Smooth muscle cell (in vitro differentiated cells): ENCODE measurements at regions not wholly inside any gene's neighbourhood (a gene's known extent, or its start where the extent isn't known, plus 50 kb on each side); places are given as distances from the start of the nearest gene placed in this dataset.

Experiments
- DNase-seq: peaks from one replicate; lab custom pipeline; 2025; ENCODE audit not compliant: unreplicated experiment; lab: John Stamatoyannopoulos, UW
- H2AFZ ChIP-seq: fragments of 200-600 bp; sonication (generic); 2 replicates; pipeline ENCODE4 v1.6.0; 2016; ENCODE audit warnings: antibody characterized with exemption, low read depth, mild to moderate bottlenecking
- H3F3A ChIP-seq: fragments of 200-600 bp; sonication (generic); 2 replicates; pipeline ENCODE4 v1.6.0; 2017; ENCODE audit warnings: antibody characterized with exemption, low read depth
- H3K27ac ChIP-seq: fragments of 200-600 bp; sonication (generic); 2 replicates; pipeline ENCODE4 v1.5.1; 2016; ENCODE audit warnings: low read depth, mild to moderate bottlenecking
- H3K27me3 ChIP-seq: fragments of 200-600 bp; sonication (generic); 2 replicates; pipeline ENCODE4 v1.6.1; 2016; ENCODE audit warnings: low read depth, mild to moderate bottlenecking
- H3K36me3 ChIP-seq: fragments of 200-600 bp; sonication (generic); 2 replicates; pipeline ENCODE4 v1.5.1; 2016; ENCODE audit warnings: low read depth
- H3K4me1 ChIP-seq: fragments of 200-600 bp; sonication (generic); 2 replicates; pipeline ENCODE4 v1.5.1; 2016; ENCODE audit warnings: low read depth
- H3K4me2 ChIP-seq: fragments of 200-600 bp; sonication (generic); 2 replicates; pipeline ENCODE4 v1.6.0; 2016; ENCODE audit warnings: mild to moderate bottlenecking
- H3K4me3 ChIP-seq: fragments of 200-600 bp; sonication (generic); 2 replicates; pipeline ENCODE4 v1.5.1; 2016; ENCODE audit warnings: mild to moderate bottlenecking
- H3K79me2 ChIP-seq: fragments of 200-600 bp; sonication (generic); 2 replicates; pipeline ENCODE4 v1.6.0; 2016; ENCODE audit warnings: low read depth, mild to moderate bottlenecking
- H3K9ac ChIP-seq: fragments of 200-600 bp; sonication (generic); 2 replicates; pipeline ENCODE4 v1.6.0; 2016; ENCODE audit warnings: low read depth
- H3K9me3 ChIP-seq: fragments of 200-600 bp; sonication (generic); replicated peaks from 2 replicates; pipeline ENCODE4 v1.5.1; 2016; ENCODE audit warnings: low read depth
- H4K20me1 ChIP-seq: fragments of 200-600 bp; sonication (generic); 2 replicates; pipeline ENCODE4 v1.6.0; 2016; ENCODE audit warnings: low read depth
- WGBS: methylation state at CpG from one replicate; pipeline ENCODE4 v1.1.7; 2016; ENCODE audit warnings: low lambda C conversion rate; 5-methylcytosine and 5-hydroxymethylcytosine counted together
- TF ChIP-seq, protein P1 (sequence below): fragments of 200-600 bp; sonication (generic); IDR thresholded peaks from 2 replicates; pipeline ENCODE4 v1.5.1; 2017; ENCODE audit warnings: borderline replicate concordance, mild to moderate bottlenecking, antibody characterized with exemption; ENCODE audit not compliant: insufficient read depth, poor library complexity, severe bottlenecking

DNA sequence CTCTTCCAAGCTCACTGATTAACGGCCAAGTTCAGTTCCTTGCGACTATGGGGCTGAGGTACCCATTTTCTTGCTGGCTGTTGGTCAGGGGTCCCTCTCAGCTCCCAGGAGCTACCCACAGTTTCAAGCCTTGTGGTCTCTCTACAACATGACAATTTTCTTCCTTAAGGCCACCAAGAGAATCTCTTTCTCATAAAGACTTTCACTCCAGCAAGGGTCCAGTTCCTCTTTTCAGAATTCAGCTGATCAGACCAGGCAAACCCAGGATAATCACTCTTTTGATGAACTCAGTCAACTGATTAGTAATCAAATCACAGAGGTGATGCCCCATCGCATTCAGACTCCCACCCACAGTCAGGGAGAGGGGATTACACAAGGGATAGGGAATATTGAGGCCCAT lies 129.7 kb downstream of the IRS1 start:
- DNase-seq = no peak
- Histone ChIP-seq H3K4me2 (no peak overlapping the region), H3F3A (peaks cover 8% of the 10 kb centered on the region), H3K27me3 (no peaks in the 10 kb centered on the region), H3K27ac (no peak overlapping the region), H4K20me1 (no peaks in the 10 kb centered on the region), H3K4me1 (peaks cover 6% of the 10 kb centered on the region), H3K79me2 (no peaks in the 10 kb centered on the region), H3K36me3 (no peaks in the 10 kb centered on the region), H3K9me3 (no peaks in the 10 kb centered on the region), H2AFZ (no peak overlapping the region), H3K9ac (no peak overlapping the region), H3K4me3 (no peak overlapping the region)
- TF ChIP-seq, protein P1, sequence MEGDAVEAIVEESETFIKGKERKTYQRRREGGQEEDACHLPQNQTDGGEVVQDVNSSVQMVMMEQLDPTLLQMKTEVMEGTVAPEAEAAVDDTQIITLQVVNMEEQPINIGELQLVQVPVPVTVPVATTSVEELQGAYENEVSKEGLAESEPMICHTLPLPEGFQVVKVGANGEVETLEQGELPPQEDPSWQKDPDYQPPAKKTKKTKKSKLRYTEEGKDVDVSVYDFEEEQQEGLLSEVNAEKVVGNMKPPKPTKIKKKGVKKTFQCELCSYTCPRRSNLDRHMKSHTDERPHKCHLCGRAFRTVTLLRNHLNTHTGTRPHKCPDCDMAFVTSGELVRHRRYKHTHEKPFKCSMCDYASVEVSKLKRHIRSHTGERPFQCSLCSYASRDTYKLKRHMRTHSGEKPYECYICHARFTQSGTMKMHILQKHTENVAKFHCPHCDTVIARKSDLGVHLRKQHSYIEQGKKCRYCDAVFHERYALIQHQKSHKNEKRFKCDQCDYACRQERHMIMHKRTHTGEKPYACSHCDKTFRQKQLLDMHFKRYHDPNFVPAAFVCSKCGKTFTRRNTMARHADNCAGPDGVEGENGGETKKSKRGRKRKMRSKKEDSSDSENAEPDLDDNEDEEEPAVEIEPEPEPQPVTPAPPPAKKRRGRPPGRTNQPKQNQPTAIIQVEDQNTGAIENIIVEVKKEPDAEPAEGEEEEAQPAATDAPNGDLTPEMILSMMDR = no peak
- WGBS = 96% methylated on average over 3 of the region's 3 CpGs

DNA sequence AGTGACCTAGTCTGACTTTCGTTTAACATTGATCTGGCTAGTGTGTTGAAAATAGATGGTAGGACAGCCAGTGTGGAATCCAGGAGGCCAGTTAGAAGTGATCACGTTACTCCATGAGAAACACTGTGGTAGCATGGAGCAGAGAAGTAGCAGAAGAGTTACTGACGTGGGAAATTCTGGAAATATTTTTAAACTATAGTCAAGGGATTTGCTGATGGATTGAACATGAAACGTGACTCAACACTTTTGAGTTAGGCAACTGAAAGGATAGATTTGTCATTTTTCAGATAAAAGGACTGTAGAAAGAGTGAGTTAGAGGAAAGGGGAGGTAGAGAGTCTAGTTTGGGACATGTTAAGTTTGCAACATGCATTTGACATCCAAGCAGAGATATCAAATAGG lies 130.4 kb downstream of the IRS1 start:
- Histone ChIP-seq H3K4me3 (no peak overlapping the region), H3K27me3 (no peaks in the 10 kb centered on the region), H3F3A (peaks cover 8% of the 10 kb centered on the region), H2AFZ (no peak overlapping the region), H3K27ac (no peak overlapping the region), H4K20me1 (no peaks in the 10 kb centered on the region), H3K79me2 (no peaks in the 10 kb centered on the region), H3K36me3 (no peaks in the 10 kb centered on the region), H3K4me1 (peaks cover 6% of the 10 kb centered on the region), H3K9ac (no peak overlapping the region), H3K4me2 (no peak overlapping the region), H3K9me3 (no peaks in the 10 kb centered on the region)
- 86% methylated on average over 4 of the region's 4 CpGs for WGBS
- no peak for DNase-seq
- TF ChIP-seq, protein P1 = no peak

DNA sequence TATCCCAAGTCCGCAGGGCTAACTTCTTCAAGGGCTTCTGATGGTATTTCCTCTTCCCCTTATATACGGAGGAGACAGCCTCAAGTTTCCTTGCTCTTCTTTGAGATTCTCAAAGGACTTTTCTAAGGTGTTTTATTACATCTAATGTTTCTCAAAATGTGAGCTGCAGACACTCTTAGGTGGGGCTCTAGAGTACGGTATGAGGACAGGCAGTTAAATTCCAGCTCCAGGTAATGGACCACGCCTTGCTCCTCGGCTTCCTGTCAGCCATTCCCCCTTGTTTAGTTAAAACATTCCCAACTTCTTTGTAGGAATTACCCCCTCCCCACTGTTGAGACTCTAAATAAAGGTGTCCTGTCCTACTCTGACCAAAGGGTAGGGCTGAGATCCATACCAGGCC lies 131.9 kb downstream of the IRS1 start:
- DNase-seq = no peak
- H3K27me3 ChIP-seq = no peaks in the 10 kb centered on the region
- H3K36me3 ChIP-seq = no peaks in the 10 kb centered on the region
- no peak overlapping the region for H3K4me2 ChIP-seq
- 72% methylated on average over 5 of the region's 5 CpGs for WGBS
- H4K20me1 ChIP-seq = no peaks in the 10 kb centered on the region
- no peak overlapping the region for H3K9ac ChIP-seq
- TF ChIP-seq, protein P1 = no peak
- H3K4me1 ChIP-seq = peaks cover 6% of the 10 kb centered on the region
- H2AFZ ChIP-seq = no peak overlapping the region
- H3K79me2 ChIP-seq = no peaks in the 10 kb centered on the region
- H3K4me3 ChIP-seq = no peak overlapping the region
- no peaks in the 10 kb centered on the region for H3K9me3 ChIP-seq
- no peaks in the 10 kb centered on the region for H3F3A ChIP-seq
- no peak overlapping the region for H3K27ac ChIP-seq

DNA sequence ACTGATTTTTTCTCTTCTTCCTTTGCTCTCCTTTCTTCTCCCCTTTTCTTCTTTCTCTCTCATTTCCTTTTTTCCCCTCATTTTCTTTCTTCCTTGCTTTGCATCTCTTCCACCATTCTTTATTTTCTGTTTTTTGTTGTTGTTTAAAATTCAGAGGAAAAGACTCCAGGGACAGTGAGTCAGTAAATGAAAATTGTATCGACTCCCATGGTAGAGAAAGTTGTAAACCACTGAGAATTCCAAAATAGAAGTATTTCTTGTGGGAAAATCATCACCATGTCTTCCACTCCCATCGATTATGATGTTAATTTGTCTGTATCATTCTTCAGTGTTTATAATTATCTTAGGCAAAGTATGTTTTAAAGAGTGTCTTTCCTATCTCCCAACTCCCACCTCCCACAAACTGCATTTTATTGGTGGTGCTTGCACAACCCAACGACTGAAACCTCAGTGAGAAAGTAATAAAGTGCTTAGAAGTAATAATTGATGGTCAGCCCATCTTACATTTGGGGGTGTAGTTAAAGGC lies 134.3 kb downstream of the IRS1 start:
- H2AFZ ChIP-seq = no peak overlapping the region
- no peak overlapping the region for H3K4me3 ChIP-seq
- no peak overlapping the region for H3K27ac ChIP-seq
- H3K27me3 ChIP-seq = no peaks in the 10 kb centered on the region
- H3K36me3 ChIP-seq = no peaks in the 10 kb centered on the region
- 60% methylated on average over 3 of the region's 3 CpGs for WGBS
- peaks cover 3% of the 10 kb centered on the region for H3K4me1 ChIP-seq
- no peak overlapping the region for H3K9ac ChIP-seq
- H3K79me2 ChIP-seq = no peaks in the 10 kb centered on the region
- H3F3A ChIP-seq = no peaks in the 10 kb centered on the region
- TF ChIP-seq, protein P1 = no peak
- no peaks in the 10 kb centered on the region for H3K9me3 ChIP-seq
- no peaks in the 10 kb centered on the region for H4K20me1 ChIP-seq
- DNase-seq = no peak
- H3K4me2 ChIP-seq = no peak overlapping the region
